HG03135 (cell line): ENCODE measurements at regions not wholly inside any gene's neighbourhood (a gene's known extent, or its start where the extent isn't known, plus 50 kb on each side); places are given as distances from the start of the nearest gene placed in this dataset.

Source experiments
- ATAC-seq: cut with Tn5 transposase; IDR thresholded peaks from one replicate; pipeline ENCODE4 v1.9.1; 2021; ENCODE audit warnings: mild to moderate bottlenecking, moderate library complexity; ENCODE audit not compliant: unreplicated experiment

DNA sequence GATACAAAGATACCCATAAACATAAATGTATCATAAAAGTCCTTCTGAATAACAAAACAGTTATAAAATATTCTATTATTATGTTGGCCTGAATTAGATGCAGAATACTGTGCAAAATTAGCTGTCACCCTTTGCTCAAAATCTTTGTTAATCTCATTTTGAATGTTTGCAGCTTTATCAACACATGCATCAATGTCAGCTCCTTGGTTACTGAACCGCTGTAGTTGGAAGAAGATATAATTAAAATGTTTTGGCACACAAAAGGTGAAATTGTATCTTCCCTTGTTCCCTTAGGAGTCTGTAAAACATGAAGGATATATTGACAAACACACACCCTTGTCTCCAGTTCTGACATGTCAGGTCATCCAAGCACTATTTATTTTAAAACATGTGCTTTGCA, 146.3 kb upstream of the POU5F2 start:
- no peak for ATAC-seq

DNA sequence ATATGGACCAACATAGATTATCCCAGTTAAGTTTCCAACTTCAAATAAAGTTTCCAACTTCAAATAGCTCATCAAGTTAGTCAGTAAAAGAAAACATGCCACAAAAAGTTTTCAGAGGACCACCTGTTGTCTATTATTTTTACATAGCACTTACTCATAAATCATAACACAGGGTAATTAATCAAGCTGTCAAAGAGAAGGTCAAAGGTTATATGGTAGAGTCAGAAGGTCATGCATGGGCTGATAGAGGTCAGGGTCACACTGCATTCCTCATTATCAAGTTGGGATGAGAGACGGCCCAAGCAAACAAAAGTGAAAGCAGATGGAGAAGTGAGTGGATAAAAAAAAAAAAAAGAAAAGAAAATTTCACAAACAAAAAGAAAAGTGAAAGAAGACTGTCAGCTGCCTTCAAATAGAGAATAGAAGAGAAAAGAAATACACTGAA, 145.5 kb upstream of the POU5F2 start:
- ATAC-seq: no peak

DNA sequence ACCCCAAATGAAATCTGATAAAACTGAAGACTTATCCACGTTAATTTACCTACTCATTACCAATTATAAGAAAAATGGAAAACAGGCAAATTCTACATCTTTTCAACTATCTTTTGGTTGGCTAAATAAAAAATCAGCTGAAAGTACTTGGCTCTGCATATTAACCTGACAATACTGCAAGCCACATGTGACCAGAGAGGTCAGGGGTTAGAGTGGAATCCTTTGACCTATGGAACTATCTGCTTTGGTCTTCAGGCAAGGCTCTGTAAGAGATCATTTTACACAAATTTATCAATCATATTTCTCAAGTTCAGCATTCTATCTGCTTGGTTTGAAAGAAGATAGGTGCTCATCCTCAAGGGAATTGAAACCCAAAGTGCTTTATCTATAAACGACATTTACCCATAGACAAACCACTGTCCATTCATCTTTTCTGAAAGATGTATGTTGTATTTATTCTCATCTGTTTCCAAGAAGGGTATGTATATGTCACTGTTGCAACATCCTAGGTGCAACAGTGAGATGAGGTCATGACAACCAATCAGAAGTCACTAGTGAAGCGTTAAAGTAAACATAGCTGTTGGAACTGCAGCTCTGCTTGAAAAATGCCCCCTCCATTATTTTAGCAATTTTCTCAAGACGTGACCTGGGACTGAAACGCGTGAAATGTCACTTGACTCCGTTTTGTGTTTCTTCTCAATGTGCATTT, 144.9 kb upstream of the POU5F2 start:
- no peak for ATAC-seq

DNA sequence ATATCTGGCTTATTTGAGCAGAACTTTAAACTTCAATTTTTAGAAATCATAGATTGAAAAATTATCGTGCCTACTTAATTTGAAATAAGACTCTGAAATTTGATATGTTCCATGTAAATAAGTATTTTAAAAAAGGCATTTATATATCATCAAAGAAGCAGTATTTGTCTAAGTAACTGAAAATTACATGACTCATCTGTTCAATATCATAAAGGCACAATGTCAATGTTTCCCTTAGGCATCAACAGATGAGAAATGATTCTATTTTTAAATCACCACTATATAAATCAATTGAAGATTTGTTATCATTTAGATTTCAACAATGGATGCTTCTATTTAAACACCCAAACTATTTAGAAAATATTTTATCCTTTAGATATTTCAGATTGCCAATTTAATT, 142.9 kb upstream of the POU5F2 start:
- no peak for ATAC-seq

DNA sequence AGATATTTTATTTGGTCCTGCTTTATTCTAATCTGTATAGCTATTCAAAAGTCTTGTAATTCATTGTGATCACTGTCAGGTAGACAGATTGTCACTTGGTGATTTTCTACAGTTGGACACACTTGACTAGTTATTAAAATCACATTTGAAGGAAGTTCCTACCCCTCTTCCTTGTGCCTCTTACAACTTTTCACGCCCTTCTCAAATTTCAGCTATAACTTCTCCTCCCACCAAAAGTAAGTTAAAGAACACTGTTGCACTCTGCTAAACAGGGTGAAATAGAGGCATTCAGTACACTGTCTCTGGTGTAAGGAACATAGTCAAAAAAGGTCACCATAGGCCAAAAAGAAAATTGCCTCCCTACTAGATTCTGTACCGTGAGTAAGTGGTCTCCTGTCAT, 142.1 kb upstream of the POU5F2 start:
- ATAC-seq: no peak

DNA sequence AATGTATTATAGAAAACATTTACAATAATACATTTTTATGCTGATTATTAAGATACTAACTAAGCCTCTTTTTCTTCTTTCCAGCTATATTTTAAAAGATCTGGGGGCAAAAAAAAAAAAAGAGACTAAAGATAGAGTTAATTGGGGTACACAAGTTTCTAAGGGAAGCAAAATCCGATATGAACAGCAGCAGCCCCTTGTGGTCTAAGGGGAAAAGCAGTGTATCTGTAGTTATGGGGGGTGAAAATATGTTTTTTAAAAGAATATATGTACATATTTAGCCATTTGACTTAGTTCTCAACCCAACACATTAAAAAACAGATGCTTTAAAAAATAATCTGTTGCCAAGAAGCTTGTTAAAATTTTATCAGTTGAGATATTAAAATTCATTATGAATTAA, 134.3 kb upstream of the POU5F2 start:
- ATAC-seq: no peak

DNA sequence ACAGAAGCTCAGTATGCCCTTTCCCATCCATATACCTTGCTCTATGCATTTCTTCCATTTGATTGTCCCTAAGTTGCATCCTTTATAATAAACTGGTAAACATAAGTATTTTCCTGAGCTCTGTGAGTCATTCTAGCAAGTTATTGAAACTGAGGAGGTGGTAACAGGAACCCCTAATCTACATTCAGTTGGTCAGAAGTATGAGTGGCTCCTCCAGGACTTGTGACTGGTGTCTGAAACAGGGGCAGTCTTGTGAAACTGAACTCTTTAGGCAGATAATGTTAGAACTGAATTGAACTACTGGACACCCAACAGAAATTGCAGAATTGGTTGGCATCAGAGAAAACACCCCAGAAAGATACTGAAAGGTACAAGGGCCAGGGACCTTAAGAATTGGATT, 133.1 kb upstream of the POU5F2 start:
- ATAC-seq: no peak

DNA sequence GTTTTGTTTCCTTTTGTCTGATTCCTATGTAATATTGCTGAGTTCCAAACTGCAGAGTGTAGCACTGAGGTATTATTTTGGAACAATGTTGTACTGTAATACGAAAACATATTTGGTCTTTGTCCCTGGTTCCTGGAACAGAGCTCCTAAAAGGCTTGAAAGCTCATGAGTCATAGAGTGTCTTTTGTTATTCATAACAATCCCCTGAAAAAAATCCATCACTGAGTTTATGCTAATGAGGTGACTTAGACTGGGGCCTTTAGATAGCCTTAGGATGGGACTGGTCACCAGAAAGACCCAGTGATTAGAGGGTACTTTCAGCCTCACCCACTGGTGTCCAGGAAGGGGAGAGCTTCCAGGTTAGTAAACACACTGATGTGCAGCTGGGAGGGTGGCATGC, 132.7 kb upstream of the POU5F2 start:
- ATAC-seq: no peak

DNA sequence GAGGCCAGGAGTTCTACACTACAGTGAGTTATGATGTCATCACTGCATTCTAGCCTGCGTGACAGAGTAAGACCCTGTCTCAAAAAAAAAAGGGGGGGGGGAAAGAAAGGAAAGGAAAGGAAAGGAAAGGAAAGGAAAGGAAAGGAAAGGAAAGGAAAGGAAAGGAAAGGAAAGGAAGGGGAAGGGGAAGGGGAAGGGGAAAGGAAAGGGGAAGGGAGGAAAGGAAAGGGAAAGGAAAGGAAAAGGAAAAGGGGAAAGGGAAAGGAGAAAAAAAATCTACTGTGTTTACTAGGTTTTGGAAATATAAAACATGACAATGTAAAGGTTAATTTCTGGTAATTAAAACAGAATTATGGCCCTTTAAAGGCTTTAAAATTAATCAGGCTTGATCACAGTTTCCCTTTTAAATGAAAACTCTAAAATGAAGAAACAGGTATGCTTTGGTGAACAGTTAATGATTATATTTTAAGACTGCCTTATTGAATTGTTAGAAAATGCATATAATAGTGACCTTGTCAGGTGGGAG, 131.9 kb upstream of the POU5F2 start:
- no peak for ATAC-seq

DNA sequence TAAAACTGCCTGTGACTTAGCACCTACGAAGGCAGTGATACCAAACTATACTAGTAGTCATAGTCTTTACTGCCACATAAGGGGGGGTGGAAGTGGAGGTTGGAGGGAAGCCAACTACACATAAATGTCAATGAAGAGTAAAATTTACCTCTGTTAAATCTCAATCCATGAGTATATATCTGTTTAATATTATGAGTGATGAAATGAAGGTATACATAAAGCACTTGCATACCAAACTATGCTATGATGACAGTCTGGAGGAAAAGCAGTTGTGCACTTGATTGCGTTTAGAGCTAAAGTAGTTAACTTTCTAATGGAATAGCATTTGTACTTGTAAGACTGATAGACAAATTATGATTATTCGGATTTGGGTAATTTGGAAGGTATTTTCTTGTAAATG, 129.2 kb upstream of the POU5F2 start:
- no peak for ATAC-seq

DNA sequence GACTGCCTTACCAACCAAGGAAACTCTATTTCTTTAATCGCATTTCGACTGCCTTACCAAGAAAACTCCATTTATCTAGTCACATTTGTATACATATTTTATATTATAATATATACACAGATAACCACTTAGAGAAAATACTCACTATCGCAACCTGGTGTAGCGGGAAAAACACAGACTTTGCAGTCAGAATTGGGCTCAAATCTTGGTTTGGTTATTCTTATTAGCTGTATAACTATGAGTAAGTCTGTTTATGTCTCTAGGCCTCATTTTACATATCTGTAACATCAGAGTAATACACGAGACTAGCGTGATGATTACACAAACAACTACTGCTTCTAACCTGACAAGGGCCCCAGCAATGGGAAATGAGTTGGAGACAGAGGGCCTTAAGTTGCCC, 127.5 kb upstream of the POU5F2 start:
- no peak for ATAC-seq

DNA sequence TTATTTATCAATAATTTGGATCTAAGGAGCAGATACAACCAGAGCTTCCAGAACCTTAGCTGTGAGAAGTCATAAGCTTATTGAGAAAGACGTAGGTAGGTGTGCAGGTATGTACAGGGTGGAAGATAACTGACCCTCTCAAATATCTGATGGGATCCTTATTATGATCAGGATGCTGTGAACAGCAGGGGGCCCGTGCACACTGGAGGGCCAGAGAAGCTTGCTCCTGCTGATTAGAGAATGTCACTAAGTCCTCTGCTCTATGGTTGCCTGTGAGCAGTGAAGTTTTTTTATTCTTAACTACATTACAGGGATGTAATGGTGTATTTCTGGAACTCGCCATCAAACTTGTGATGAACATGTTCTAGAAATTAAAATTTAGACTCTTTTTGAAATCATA, 108.9 kb upstream of the POU5F2 start:
- no peak for ATAC-seq

DNA sequence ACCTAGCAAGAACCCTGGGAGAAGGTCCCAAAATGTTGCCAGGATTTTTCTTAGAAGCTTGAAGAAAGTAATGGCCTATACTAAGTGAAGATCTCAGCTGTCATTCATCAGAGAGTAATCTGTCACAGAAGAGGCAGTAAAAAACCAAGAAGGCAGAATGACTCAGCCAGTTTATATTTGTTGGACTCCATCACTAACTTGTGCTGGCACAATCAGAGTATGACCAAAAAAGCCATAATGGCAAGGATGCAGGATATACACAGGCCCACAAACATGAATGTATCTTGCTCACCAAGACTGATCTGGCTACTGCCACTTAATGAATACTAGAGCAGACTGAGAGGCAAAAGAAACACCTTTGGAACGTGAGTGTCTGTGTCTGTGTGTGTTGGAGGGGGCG, 104.0 kb upstream of the POU5F2 start:
- ATAC-seq: no peak

DNA sequence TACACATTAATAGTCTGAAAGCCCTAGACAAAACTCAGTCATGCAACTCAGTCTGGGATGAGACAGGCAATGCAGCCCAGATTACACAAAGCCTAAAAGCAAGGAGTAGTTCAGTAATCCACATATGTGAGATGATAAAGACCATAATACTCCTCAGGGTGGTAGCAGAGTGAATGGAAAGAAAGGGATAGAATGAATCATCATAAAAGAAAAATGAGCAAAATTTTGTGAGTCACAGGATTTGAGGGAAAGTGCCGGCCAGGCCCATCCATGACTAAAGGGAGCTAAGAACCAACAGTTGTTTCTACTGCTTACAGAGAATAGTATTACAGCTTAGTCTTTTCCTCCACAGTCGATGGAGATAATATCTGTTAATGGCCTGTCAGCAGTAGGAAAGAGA, 90.0 kb upstream of the POU5F2 start:
- no peak for ATAC-seq

DNA sequence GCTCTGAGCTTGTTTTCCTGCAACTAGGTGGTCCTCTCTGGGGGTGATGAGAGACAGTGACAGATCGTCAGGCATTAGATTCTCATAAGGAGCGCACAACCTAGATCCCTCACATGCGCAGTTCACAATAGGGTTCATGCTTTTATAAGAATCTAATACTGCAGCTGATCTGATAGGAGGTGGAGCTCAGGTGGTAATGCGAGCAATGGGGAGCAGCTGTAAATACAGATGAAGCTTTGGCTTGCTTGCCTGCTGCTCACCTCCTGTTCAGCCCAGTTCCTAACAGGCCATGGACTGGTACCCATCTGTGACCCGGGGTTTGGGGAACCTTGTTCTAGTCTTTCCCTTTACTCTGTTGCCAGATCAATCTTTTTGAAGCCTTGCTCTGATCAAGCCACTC, 89.5 kb upstream of the POU5F2 start:
- ATAC-seq: no peak

DNA sequence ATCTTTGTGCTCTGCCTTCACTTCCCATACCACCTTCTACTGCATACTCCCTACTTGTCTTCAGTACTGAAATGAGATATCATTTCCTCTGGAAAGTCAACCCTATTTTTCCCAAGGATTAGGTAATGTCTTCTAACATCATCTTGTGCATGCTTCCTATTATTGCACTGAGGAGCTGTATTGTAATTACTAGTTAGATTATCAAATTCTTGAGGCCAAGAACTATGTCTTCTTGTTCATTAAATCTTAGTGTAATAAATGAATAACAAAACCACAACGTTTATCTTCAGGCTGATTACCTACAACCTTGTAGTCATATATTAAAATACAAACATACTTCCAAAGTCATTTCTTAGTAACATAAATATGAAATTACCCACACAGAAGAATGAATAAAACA, 87.9 kb upstream of the POU5F2 start:
- no peak for ATAC-seq

DNA sequence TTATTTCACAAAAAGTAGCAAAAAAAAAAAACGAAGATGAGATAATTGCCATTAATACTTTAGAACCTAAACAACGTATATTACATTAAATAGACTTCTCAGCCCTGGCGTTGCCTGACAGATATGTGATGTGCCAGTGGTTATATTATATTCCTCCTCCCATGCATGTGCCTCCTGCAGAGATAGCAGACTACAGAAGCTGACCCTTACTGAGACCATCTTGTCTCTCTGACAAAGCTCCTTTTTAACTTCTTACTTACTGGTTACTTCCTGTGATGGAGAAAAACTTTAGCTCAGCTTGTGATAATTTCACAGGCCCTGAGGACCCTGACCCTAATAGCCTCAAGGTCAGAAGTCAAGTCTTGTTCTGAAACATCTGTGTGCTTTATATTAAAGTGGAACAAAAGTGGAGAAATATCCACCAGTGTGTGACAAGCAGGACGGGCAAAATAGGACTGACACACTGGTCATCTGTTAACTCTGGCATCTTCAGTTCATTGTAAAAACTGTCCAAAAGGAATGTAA, 80.6 kb upstream of the POU5F2 start:
- ATAC-seq: no peak

DNA sequence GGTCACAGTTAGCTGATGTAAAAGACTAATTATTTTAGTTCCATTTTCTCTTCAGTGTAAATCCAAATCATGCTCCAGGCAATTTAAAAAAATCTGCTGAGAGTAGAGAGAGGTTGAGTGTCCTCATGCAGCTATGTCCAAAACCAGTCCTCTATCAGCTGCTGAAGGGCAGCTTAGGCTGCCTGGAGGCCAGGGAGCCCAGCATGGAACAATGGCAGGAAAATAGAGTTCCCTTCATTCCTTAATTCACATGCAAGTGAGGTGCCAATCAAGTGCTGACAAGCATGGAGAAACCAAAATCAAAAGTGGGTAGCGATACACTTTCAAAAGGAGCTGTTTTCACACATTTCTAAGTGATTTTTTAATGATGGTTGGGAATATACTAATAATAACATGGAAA, 78.3 kb upstream of the POU5F2 start:
- ATAC-seq: no peak

DNA sequence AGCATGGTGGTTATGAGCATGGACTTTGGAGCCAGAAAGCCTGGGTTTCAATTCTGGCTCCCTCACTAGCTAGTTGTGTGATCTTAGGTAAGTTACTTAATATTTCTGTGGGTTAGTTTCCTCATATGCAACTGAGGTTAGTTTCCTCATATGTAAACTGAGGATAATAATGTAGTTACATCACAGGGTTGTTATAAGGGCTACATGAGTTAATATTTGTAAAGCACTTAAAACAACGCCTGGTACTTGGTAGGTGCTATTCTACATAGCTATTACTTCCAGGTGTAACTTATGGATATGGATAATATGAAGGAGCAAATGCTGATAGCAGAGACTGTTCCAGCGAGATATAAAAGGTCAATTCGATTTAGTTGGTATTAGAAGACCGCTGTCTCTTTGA, 69.4 kb upstream of the POU5F2 start:
- ATAC-seq: no peak

DNA sequence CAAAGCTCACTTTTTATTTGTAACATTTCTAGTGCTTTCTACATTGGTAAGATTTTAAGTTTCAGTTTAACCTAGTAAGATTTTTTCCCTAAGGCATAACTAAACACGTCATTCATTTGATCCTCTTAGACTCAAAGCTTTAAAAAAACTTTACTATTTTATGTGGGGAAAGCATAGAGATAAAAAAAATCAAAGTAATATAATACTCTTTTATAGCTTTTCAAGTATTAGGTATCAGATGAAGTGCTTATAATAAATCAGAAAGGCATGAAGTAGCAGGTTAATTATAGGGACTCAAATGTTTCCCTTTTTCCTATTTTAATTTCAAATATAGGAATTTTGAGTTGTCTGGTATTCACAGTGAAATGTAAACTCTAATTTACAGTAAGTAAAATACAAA, 68.0 kb upstream of the POU5F2 start:
- no peak for ATAC-seq

DNA sequence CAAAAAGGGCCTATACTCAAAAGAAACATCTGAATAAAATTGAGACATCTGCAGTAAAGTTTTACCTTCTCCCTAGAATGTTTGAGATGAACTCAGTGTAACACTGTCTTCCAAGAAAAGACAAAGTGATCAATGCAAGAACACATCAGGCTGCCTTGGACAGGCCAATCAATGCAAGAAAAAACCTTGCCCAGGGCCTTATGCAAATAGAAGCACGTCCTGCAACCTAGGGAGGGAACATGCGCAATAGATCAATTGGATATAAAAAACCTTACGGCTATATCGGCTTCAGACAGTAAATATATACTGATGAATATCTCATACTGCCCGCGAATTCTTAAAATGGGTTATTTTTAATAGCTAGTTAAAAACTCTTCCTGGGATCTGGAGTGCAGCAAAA, 66.4 kb upstream of the POU5F2 start:
- ATAC-seq: no peak

DNA sequence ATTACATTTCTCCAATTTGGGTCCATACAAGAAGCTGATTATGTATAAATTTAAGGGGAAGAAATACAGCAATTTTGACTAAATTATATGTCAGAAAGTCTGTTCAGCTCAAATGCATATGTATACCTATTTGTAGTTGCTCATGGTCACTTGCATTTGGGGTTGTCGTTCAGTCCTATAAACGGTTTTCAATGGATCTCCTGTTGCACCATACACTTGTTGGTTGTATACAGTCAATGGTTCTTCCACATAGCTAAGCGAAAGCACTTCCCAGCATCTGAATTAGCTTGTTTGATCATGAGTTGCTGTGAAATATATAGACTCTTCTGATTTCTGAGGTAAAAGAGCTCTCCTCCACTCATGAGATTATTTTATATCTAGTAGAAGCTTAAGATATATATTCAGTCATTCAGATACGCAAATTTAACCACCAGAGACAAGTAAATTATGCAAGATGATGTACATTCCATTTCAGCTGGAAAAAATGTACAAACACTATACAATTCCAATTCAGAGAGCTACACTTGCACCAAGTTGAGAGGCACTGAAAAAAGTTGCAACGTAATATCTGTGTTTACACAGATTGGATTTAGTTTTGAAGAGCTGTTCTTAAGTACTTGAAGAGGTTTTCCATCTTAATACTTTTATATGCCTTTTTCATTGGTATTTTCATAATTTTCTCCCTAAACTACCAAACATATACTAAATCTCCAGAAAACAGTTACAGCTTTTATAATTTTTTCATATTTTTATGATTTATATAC, 64.4 kb upstream of the POU5F2 start:
- ATAC-seq: no peak
